ENCODE measurements at regions not wholly inside any gene's neighbourhood (a gene's known extent, or its start where the extent isn't known, plus 50 kb on each side); places are given as distances from the start of the nearest gene placed in this dataset.
"Not testable (repeated sequence)": the region's sequence is repeated elsewhere in the genome, so short reads cannot be mapped to it uniquely, and the experiment has no call there.

- H3K9me3 ChIP-seq (ENCODE audit: control insufficient read depth, low read length) = peaks cover 26% of the 10 kb centered on the region
- TF ChIP-seq CTCF (conservative IDR thresholded peaks at IDR 0.05) = peak; percentile 66
- H3K27me3 ChIP-seq (ENCODE audit: control insufficient read depth, insufficient read depth, low read length, poor library complexity, severe bottlenecking) = peaks cover 41% of the 10 kb centered on the region
- no peak overlapping the region for H3K9ac ChIP-seq (ENCODE audit: extremely low read depth, low read length, poor library complexity, severe bottlenecking)
- H3K36me3 Mint-ChIP-seq (ENCODE audit: low read depth) = no peaks in the 10 kb centered on the region
- peaks cover 39% of the 10 kb centered on the region for H3K9me3 Mint-ChIP-seq
- whole genome bisulfite sequencing, 2 experiments (ENCODE audit: insufficient coverage in 1 of 2, insufficient read length in 1 of 2) = 79 to 87% methylated on average over 3 of the region's 3 CpGs
- H3K27ac Mint-ChIP-seq = no peak overlapping the region
- peaks cover under 1% of the 10 kb centered on the region for H3K4me1 ChIP-seq (ENCODE audit: control insufficient read depth, insufficient read depth, low read length)
- no peak overlapping the region for H3K27ac ChIP-seq (ENCODE audit: low read depth, low read length)
- no peak overlapping the region for H3K4me3 Mint-ChIP-seq
- DNase-seq = no peak
- no peak overlapping the region for H3K4me3 ChIP-seq (ENCODE audit: low read length)
- peaks cover under 1% of the 10 kb centered on the region for H3K4me1 Mint-ChIP-seq
- no peaks in the 10 kb centered on the region for H3K36me3 ChIP-seq (ENCODE audit: control insufficient read depth, insufficient read depth, low read length)
- peaks cover 67% of the 10 kb centered on the region for H3K27me3 Mint-ChIP-seq (ENCODE audit: insufficient read depth)
These were observed 442.7 kb upstream of the POM121L12 start for GRCh38 chr7:52592698-52593097.

GRCh38 chr7:52586704-52587103 lies 448.7 kb upstream of the POM121L12 start:
- Mint-ChIP-seq H3K4me3 (no peak overlapping the region), H3K27me3 (ENCODE audit: insufficient read depth) (peaks cover 96% of the 10 kb centered on the region), H3K27ac (no peak overlapping the region), H3K36me3 (ENCODE audit: low read depth) (no peaks in the 10 kb centered on the region), H3K4me1 (peaks cover 7% of the 10 kb centered on the region), H3K9me3 (peaks cover 15% of the 10 kb centered on the region)
- Histone ChIP-seq H3K27ac (ENCODE audit: low read depth, low read length) (no peak overlapping the region), H3K9me3 (ENCODE audit: control insufficient read depth, low read length) (peaks cover 32% of the 10 kb centered on the region), H3K9ac (ENCODE audit: extremely low read depth, low read length, poor library complexity, severe bottlenecking) (no peak overlapping the region), H3K27me3 (ENCODE audit: control insufficient read depth, insufficient read depth, low read length, poor library complexity, severe bottlenecking) (peaks cover 75% of the 10 kb centered on the region), H3K4me1 (ENCODE audit: control insufficient read depth, insufficient read depth, low read length) (peaks cover 5% of the 10 kb centered on the region), H3K36me3 (ENCODE audit: control insufficient read depth, insufficient read depth, low read length) (no peaks in the 10 kb centered on the region), H3K4me3 (ENCODE audit: low read length) (no peak overlapping the region)
- no peak for TF ChIP-seq CTCF (conservative IDR thresholded peaks at IDR 0.05)
- DNase-seq = peak; percentile 74
- WGBS, 2 experiments (ENCODE audit: insufficient coverage in 1 of 2, insufficient read length in 1 of 2) = 21 to 79% methylated on average over 2 to 4 of the region's 4 CpGs

- Histone ChIP-seq H3K4me3 (ENCODE audit: low read length) (no peak overlapping the region), H3K27me3 (ENCODE audit: control insufficient read depth, insufficient read depth, low read length, poor library complexity, severe bottlenecking) (peaks cover 55% of the 10 kb centered on the region), H3K36me3 (ENCODE audit: control insufficient read depth, insufficient read depth, low read length) (no peaks in the 10 kb centered on the region), H3K27ac (ENCODE audit: low read depth, low read length) (no peak overlapping the region), H3K9me3 (ENCODE audit: control insufficient read depth, low read length) (peaks cover 32% of the 10 kb centered on the region), H3K4me1 (ENCODE audit: control insufficient read depth, insufficient read depth, low read length) (peaks cover 5% of the 10 kb centered on the region), H3K9ac (ENCODE audit: extremely low read depth, low read length, poor library complexity, severe bottlenecking) (no peak overlapping the region)
- H3K4me3 Mint-ChIP-seq = no peak overlapping the region
- WGBS, 2 experiments (ENCODE audit: insufficient coverage in 1 of 2, insufficient read length in 1 of 2) = 92 to 96% methylated on average over 2 of the region's 2 CpGs
- peaks cover 7% of the 10 kb centered on the region for H3K4me1 Mint-ChIP-seq
- TF ChIP-seq CTCF (conservative IDR thresholded peaks at IDR 0.05) = no peak
- H3K36me3 Mint-ChIP-seq (ENCODE audit: low read depth) = no peaks in the 10 kb centered on the region
- peaks cover 20% of the 10 kb centered on the region for H3K9me3 Mint-ChIP-seq
- no peak for DNase-seq
- H3K27me3 Mint-ChIP-seq (ENCODE audit: insufficient read depth) = peaks cover 91% of the 10 kb centered on the region
- no peak overlapping the region for H3K27ac Mint-ChIP-seq
These were observed 451.4 kb upstream of the POM121L12 start for GRCh38 chr7:52584041-52584440.

- H3K36me3 Mint-ChIP-seq (ENCODE audit: low read depth); H3K4me1 ChIP-seq (ENCODE audit: control insufficient read depth, insufficient read depth, low read length); H3K27me3 ChIP-seq (ENCODE audit: control insufficient read depth, insufficient read depth, low read length, poor library complexity, severe bottlenecking); H3K27ac Mint-ChIP-seq; H3K27ac ChIP-seq (ENCODE audit: low read depth, low read length); H3K4me3 ChIP-seq (ENCODE audit: low read length); H3K4me1 Mint-ChIP-seq; H3K4me3 Mint-ChIP-seq; H3K9me3 Mint-ChIP-seq; H3K36me3 ChIP-seq (ENCODE audit: control insufficient read depth, insufficient read depth, low read length); DNase-seq; H3K9me3 ChIP-seq (ENCODE audit: control insufficient read depth, low read length); H3K9ac ChIP-seq (ENCODE audit: extremely low read depth, low read length, poor library complexity, severe bottlenecking): not testable (repeated sequence)
- peaks cover 27% of the 10 kb centered on the region for H3K27me3 Mint-ChIP-seq (ENCODE audit: insufficient read depth)
- WGBS, 2 experiments (ENCODE audit: insufficient coverage in 1 of 2, insufficient read length in 1 of 2) = 85 to 91% methylated on average over 2 to 6 of the region's 6 CpGs
These were observed 462.3 kb upstream of the POM121L12 start for GRCh38 chr7:52573141-52573540.
